NK-92 treated with Interleukin-12 subunit alpha and Interleukin-12 subunit beta, amount 100 ng/mL, for 24 hours (cell line): ENCODE measurements at regions not wholly inside any gene's neighbourhood (a gene's known extent, or its start where the extent isn't known, plus 50 kb on each side); places are given as distances from the start of the nearest gene placed in this dataset.

Experiments used
- DNase-seq: peaks from one replicate; lab custom pipeline; 2025; lab: John Stamatoyannopoulos, UW

DNA sequence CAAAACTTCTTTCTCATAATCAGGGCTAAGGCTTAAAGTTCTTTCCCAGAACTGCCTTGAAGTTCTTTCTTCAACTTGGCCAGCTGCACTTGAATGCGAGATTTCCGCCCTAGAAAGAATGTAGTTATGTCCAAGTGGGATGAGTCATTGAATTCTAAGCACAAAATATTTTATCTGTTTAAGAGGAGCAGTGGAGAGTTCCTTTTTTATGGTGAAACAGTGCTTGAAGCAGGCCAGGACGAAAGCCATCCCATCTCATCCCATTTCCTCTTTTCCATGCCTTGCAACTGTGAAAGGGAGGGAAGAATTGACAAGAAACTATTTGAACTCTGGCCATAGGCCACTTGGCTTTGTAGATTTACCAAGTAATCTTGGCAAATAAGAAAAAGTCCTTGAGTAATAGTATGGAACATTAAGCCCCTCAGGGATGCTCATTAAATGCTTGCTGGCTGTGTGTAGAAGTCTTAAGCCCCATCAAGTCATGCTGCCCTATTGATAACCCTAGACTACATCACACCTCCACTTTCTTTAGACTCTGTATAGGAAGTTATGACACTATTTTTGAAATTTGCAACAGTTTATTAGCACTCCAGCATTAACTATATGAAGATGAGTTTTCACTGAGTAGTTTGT lies 174.5 kb downstream of the KCTD12 start:
- no peak for DNase-seq

- no peak for DNase-seq
Measured at GRCh38 chr13:76709851-76710250, 176.4 kb downstream of the KCTD12 start.

GRCh38 chr13:76708138-76708688 lies 178.0 kb downstream of the KCTD12 start:
- no peak for DNase-seq

DNA sequence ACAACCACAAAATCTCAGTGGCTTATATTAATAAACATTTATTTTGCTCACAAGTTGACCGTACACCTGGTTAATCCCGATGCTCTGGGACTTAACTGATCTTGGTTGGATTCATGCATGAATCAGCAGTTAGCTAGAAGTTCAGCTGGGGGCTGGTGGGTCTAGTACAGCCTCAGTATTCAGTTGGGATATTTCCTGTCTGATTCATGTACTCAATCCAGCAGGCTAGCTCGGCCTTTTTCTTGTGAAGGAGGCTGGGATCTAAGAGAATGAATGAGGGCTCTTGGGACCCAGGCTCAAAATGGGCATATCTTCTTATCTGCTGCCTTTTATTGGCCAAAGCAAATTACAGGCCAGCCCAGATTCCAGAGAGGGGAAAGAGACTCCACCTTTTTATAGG lies 178.8 kb downstream of the KCTD12 start:
- no peak for DNase-seq

GRCh38 chr13:76703621-76704288 lies 182.4 kb downstream of the KCTD12 start:
- no peak for DNase-seq

GRCh38 chr13:76703216-76703615 lies 183.0 kb downstream of the KCTD12 start:
- no peak for DNase-seq

DNA sequence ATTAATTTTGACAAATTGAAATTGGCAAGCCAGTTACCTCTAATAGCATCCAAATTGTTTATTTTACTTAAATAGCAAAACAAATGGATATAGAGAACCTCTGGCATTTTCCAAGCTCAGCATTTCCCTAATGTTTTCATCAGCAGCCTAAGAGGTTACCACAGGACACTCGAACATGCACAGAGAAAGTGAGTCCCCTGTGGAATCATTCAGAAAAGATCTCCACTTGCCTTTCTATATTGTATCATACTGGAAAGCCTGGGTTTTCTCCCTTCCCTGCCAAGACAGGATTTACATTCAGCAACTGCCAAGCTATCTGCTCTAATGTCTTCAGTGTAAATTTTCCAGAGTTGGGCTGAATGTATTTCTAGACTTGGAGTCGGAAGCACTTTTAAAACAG lies 188.9 kb downstream of the KCTD12 start:
- no peak for DNase-seq

DNA sequence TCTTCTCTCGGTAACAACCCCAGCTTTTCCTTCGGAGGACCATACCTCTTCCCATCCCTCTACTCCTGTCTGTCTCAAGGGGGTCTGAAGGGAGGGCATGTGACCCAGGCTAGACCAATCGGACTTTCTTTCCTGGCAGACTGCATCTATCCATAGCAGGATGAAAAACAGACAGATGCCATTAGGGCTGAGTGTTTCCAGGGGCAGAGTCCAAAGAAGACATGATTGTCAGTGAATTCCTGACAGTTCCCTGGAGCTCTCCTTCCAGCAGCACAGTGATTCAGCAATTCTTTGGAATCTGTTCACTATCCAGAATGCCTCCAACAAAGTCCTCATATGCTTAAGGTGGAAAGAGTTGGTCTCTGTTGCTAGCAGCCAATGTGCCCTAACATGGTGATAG lies 189.8 kb downstream of the KCTD12 start:
- no peak for DNase-seq

- no peak for DNase-seq
Measured at GRCh38 chr13:76693086-76693485, 193.1 kb downstream of the KCTD12 start.

GRCh38 chr13:76692346-76692745 lies 193.9 kb downstream of the KCTD12 start:
- no peak for DNase-seq

GRCh38 chr13:76690611-76691010 lies 195.6 kb downstream of the KCTD12 start:
- no peak for DNase-seq

GRCh38 chr13:76687467-76687866 lies 198.7 kb downstream of the KCTD12 start:
- no peak for DNase-seq

DNA sequence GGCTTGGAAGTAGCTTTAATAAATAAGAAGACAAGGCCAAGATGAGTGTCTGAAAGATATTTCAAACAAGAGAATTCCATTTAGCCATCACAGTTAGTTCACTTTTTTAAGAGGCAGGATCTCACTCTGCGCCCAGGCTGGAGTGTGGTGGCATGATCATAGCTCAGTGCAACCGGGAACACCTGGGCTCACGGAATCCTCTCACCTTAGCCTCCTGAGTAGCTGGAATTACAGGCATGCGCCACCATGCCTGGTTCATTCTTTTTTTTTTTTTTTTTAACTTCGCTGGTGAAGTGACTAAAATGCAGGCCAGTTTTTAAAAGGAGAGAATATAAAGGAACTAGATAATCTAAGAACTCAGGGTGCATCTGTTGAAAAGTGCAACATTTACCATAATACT lies 200.3 kb downstream of the KCTD12 start:
- no peak for DNase-seq

- no peak for DNase-seq
Measured at GRCh38 chr13:76684336-76684735, 201.9 kb downstream of the KCTD12 start.

DNA sequence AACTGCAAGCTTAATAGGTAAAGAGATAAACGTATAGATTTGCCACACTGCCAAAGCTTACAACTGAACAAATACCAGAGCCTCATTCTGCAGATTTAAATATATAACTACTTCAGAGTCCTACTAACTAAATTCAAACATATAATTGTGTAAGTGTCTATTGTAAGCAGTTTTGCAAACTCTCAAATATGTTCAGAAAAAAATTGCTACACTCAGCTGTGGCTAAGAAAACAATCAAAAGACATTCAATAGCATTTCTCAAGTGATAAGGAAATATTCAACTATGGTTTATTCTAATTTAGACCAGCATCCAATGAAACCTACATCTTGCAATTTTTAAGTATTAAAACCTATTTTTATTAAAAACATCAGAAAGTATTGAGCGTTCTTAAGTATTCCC lies 202.4 kb downstream of the KCTD12 start:
- DNase-seq: no peak

- DNase-seq: no peak
Measured at GRCh38 chr13:76683168-76683567, 203.0 kb downstream of the KCTD12 start.

DNA sequence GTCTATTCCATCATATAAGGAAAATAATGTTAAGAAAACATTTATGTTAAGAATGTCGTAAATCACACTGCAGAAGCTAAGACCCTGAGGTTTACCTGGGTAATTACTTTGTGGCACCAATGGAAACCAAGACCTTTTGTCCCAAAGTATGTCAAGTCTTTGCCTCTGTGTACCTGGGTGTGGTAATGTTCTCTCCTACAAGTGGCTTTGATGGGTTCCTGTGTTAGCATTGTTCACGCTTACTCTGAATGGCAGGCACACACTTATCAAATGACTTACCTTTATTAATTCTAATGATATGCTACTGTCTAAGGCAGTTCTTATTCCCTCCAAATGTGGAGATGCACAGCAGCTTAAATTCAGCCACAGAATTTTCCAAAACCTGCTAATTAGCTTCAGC lies 206.1 kb downstream of the KCTD12 start:
- no peak for DNase-seq

DNA sequence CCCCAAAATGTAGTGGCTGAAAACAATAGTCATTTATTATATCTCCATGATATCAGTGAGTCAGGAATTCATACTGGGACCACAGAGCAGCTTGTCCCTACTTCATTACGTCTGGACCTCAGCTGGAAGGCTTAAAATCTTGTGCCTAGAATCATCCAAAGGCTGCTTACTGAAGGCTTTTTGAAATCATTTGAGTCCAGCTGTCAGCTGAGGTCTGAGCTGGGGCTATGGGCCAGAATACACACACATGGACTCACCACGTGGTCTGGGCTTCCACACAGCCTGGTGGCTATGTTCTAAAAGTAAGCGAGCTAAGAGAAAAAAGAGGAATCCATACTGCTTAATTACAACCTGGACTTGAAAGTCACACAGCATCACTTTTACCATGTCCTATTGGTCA lies 209.2 kb downstream of the KCTD12 start:
- DNase-seq: no peak

GRCh38 chr13:76672420-76672819 lies 213.8 kb downstream of the KCTD12 start:
- no peak for DNase-seq

- DNase-seq: no peak
Measured at GRCh38 chr13:76668716-76669115, 217.5 kb downstream of the KCTD12 start.

- no peak for DNase-seq
Measured at GRCh38 chr13:76668141-76668540, 218.1 kb downstream of the KCTD12 start.

- DNase-seq: no peak
Measured at GRCh38 chr13:76667551-76667950, 218.7 kb downstream of the KCTD12 start.

- DNase-seq: no peak
Measured at GRCh38 chr13:76663592-76664335, 222.4 kb downstream of the KCTD12 start.
